ENCODE measurements at regions not wholly inside any gene's neighbourhood (a gene's known extent, or its start where the extent isn't known, plus 50 kb on each side); places are given as distances from the start of the nearest gene placed in this dataset.

- TF ChIP-seq CHD7 (IDR thresholded peaks at IDR 0.05; ENCODE audit: insufficient replicate concordance, low read length) (no peak), GABPA (IDR thresholded peaks at IDR 0.05; ENCODE audit: borderline replicate concordance, insufficient read depth, low read length) (no peak), KDM1A (IDR thresholded peaks at IDR 0.05; ENCODE audit: borderline replicate concordance, low read length) (no peak), TBP (IDR thresholded peaks at IDR 0.05; ENCODE audit: low read depth, low read length) (no peak), SIX5 (IDR thresholded peaks at IDR 0.05; ENCODE audit: low read depth, low read length) (no peak), CEBPB (IDR thresholded peaks at IDR 0.05; ENCODE audit: low read depth, low read length) (no peak), ASH2L (IDR thresholded peaks at IDR 0.05; ENCODE audit: low read length) (no peak), BRCA1 (IDR thresholded peaks at IDR 0.05; ENCODE audit: low read depth, low read length) (no peak), RXRA (IDR thresholded peaks at IDR 0.05; ENCODE audit: insufficient read depth, low read depth, low read length) (no peak), CHD2 (IDR thresholded peaks at IDR 0.05; ENCODE audit: low read length) (no peak), BACH1 (IDR thresholded peaks at IDR 0.05; ENCODE audit: low read length) (no peak)
Observed at GRCh38 chr6:81896525-81897503, 144.3 kb upstream of the TENT5A start (continued).

All from H1 (cell line).